ENCODE measurements at regions not wholly inside any gene's neighbourhood (a gene's known extent, or its start where the extent isn't known, plus 50 kb on each side); places are given as distances from the start of the nearest gene placed in this dataset.
"Not testable (repeated sequence)": the region's sequence is repeated elsewhere in the genome, so short reads cannot be mapped to it uniquely, and the experiment has no call there.

GRCh38 chr11:103585401-103585800 lies 451.0 kb upstream of the DDI1 start:
- DNase-seq = no peak

- no peak for DNase-seq
Measured at GRCh38 chr11:103585911-103586310, 450.5 kb upstream of the DDI1 start.

DNA sequence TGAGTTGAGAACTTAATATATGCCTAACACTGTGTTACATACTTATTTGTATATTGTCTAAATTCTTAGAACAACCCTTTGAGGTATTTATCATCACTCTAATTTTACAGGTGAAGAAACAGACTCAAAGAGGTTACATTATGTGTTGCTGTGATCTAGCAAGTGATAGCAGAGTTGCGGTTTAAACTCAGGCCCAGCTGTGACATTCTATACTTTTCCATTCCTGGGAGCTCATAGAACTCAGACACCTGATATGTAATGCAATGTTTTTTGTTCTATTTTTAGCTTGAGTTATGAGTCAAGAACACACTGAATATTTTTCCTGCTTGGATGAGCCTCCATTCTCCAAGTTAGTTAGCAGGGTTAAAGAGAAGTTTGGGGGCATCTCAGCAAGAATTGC lies 449.7 kb upstream of the DDI1 start:
- no peak for DNase-seq

GRCh38 chr11:103587901-103588788 lies 448.3 kb upstream of the DDI1 start:
- peak; percentile 64 for DNase-seq

GRCh38 chr11:103591554-103591953 lies 444.9 kb upstream of the DDI1 start:
- no peak for DNase-seq

- no peak for DNase-seq
Measured at GRCh38 chr11:103594283-103594682, 442.2 kb upstream of the DDI1 start.

- no peak for DNase-seq
Measured at GRCh38 chr11:103596315-103596714, 440.1 kb upstream of the DDI1 start.

DNA sequence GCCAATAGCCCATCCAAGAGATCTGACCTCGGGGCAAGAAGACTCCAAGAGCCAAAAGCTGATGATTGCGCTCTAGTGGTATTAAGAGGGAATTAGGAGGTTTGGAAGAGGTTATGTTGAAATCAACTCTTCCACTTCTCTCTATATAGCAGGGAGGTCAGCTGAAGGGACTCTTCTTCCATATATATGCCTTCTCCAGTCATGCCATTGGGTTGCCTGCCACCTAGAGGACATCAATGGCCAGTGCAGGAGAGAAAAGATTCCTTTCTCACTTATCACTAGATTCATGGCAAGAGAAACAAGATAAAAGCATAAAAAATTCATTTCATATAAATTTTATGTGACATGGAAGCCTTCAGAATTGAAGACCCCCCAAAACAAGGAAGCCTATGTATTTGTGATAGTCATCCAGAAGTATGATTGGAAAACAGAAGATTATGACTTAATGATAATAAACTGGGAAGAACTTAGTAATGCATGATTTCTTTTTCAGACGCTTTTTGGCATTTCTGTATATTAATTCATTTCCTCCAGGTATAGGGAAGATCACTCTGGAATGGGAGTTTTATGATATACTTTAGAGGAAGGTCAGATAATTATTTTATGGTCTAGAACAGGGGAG lies 435.1 kb upstream of the DDI1 start:
- peak; percentile 62 for DNase-seq

GRCh38 chr11:103602840-103603239 lies 433.6 kb upstream of the DDI1 start:
- DNase-seq = no peak

DNA sequence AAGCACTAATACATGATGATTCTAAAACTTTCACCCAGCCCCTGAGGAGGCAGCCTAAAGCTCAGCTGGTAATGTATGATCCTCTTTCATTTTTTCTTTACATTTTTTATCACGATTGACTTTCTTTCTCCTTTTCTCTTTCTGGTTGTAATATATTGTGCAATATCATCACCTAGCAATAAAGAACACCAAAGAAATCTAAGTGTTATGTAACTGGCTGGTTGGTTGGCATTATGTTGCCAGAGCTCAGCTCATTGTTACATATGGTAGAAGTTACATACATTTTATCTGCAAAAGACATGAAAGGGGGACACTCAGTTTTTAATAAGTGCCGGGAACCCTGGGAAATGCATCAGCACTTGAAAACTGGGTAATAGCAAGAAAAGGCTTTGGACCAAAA lies 432.1 kb upstream of the DDI1 start:
- DNase-seq = no peak

DNA sequence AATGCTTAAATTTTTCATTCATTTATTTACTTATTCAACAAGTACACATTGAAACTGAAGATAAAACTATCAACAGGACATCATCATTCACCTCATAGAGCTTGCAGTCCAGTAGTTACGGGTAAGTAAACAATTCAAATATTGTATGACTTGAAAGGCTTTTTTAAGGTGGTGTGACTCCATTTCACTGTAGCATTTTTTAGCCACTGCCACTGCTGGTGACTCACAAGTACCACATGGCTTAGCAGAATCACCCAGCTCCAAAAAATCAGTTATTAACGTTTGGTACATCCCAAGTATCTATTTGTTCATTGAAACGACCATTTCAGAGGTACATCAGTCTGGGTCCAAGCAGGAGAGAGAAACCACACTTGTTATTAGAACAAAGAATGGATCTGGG lies 427.9 kb upstream of the DDI1 start:
- no peak for DNase-seq

- no peak for DNase-seq
Measured at GRCh38 chr11:103609117-103610066, 427.0 kb upstream of the DDI1 start.

- no peak for DNase-seq
Measured at GRCh38 chr11:103610435-103610834, 426.0 kb upstream of the DDI1 start.

GRCh38 chr11:103611526-103612260 lies 424.7 kb upstream of the DDI1 start:
- DNase-seq = not testable (repeated sequence)

GRCh38 chr11:103612451-103612850 lies 424.0 kb upstream of the DDI1 start:
- not testable (repeated sequence) for DNase-seq

- DNase-seq = not testable (repeated sequence)
Measured at GRCh38 chr11:103616586-103616985, 419.9 kb upstream of the DDI1 start.

DNA sequence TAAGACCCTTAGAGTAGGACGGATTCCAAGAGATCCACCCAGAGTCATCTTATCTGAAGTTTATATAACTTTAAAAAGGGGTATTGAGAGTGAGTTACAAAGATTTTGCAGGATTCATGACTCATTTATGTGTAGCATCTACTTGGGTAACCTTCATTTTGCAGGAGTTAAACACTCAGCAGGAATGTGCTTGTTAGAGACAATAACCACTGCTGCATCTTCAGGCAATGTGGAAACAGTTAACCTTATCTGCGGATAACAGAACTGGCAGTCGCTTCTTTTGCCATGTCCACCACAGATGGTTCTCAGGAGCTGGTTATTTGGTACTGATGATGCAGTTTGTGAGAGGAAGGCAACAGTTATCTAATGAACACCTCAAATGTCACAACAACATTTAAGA lies 417.9 kb upstream of the DDI1 start:
- no peak for DNase-seq

DNA sequence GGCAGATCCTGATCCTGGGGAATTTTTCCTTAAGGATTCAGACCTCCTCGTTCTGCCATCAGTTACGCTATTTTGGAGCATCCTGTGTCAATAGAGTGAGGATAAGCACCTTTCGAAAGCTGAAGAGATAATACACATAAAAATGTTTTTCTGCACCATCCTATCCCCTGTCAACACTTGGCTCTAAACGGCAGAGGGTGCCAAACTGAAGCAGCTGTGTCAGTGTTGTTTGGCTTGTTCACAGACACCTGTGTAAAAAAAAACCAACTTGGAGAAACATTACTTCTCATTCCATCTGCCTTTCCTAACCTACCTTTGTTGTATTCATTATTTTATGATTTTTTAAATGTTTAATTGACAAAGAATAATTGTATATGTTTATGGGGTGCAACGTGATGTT lies 417.0 kb upstream of the DDI1 start:
- peak; percentile 35 for DNase-seq

- no peak for DNase-seq
Measured at GRCh38 chr11:103619938-103620337, 416.5 kb upstream of the DDI1 start.

DNA sequence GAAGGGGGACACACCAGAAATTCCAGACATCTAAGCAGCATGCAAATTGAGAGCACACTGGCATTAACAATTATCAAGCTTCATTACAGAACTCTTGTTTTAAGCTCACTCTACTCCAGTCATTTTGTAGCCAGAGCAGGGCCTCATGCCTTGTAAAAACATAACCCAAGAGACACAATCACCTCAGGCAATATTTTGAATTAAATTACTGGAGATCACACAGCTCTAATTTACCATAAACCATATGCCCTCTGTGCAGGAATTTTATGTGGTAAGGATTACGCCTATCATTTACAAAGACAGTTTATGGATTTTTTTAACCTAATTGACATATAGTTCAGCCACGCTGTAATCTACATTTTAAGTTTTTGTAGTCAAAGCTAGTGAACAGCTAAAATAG lies 414.1 kb upstream of the DDI1 start:
- no peak for DNase-seq

DNA sequence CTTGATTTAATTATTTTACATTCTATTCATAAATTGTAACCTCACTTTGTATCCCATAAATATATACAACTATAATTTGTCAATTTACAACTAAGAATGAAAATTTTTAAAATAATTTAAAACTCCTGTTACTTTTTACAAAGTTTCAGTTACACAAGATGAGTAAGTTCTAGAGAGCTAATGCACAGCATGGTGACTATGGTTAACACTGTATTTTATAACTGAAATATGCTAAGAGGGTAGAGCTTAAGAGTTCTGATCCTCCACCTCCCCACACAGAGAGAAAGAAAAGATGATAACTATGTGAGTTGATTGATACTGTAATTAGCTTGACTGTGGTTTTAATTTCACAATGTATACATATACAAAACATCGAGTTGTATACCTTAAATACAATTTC lies 412.5 kb upstream of the DDI1 start:
- no peak for DNase-seq
